ENCODE measurements at regions not wholly inside any gene's neighbourhood (a gene's known extent, or its start where the extent isn't known, plus 50 kb on each side); places are given as distances from the start of the nearest gene placed in this dataset.

DNA sequence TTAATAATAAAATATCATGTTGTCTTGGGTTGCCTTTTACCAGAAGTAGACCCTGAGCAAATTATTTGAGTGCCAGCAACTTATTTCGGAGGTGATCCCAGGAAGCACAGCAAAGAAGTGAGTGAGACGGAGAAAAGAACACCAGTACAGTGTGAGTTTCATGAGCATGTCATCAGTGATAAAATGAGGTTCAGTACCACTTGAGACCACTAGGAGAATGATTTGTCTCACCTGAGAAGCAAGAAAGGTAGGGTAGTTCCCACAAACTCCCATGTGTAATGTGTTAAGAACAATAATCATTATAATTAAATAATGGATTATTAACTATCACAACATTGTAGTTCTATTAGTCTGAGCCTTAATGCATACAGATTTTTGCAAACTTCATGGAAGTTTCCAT, 112.8 kb upstream of the DMD start:
- H3K4me3 ChIP-seq (ENCODE audit: low read depth, low read length) = no peak overlapping the region
- no peak for DNase-seq (ENCODE audit: low read depth)
- TF ChIP-seq, protein P1, sequence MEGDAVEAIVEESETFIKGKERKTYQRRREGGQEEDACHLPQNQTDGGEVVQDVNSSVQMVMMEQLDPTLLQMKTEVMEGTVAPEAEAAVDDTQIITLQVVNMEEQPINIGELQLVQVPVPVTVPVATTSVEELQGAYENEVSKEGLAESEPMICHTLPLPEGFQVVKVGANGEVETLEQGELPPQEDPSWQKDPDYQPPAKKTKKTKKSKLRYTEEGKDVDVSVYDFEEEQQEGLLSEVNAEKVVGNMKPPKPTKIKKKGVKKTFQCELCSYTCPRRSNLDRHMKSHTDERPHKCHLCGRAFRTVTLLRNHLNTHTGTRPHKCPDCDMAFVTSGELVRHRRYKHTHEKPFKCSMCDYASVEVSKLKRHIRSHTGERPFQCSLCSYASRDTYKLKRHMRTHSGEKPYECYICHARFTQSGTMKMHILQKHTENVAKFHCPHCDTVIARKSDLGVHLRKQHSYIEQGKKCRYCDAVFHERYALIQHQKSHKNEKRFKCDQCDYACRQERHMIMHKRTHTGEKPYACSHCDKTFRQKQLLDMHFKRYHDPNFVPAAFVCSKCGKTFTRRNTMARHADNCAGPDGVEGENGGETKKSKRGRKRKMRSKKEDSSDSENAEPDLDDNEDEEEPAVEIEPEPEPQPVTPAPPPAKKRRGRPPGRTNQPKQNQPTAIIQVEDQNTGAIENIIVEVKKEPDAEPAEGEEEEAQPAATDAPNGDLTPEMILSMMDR (conservative IDR thresholded peaks at IDR 0.05; ENCODE audit: low read depth, low read length) = no peak

- no peak for DNase-seq (ENCODE audit: low read depth)
Observed at GRCh38 chrX:33307911-33308354, 96.6 kb upstream of the DMD start.

GRCh38 chrX:33298622-33299021, 87.3 kb upstream of the DMD start:
- no peak for DNase-seq (ENCODE audit: low read depth)
- TF ChIP-seq, protein P1 (conservative IDR thresholded peaks at IDR 0.05; ENCODE audit: low read depth, low read length) = no peak
- H3K4me3 ChIP-seq (ENCODE audit: low read depth, low read length) = no peak overlapping the region

More at GRCh38 chrX:33307911-33308354, 96.6 kb upstream of the DMD start:
- TF ChIP-seq, protein P1 (conservative IDR thresholded peaks at IDR 0.05; ENCODE audit: low read depth, low read length) = no peak
- no peak overlapping the region for H3K4me3 ChIP-seq (ENCODE audit: low read depth, low read length)

DNA sequence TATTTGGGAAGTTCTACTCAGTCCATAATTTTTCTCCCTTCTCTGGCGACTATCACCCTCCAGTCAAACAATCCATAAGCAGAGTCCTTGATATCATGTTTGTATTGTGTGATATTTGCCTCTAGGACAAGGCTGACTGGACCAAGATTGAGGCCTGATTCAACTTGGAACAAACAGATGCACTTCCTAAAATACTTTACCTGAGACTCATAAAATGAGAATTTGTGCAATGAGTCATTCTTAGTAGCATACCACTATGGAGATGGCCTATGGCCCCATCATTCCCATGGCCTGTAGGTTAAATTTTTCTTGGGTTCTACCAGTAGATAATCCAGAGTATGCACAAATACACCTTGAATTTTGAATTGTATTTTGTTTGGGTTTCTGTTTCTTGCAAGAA, 74.2 kb upstream of the DMD start:
- no peak overlapping the region for H3K4me3 ChIP-seq (ENCODE audit: low read depth, low read length)
- TF ChIP-seq, protein P1 (conservative IDR thresholded peaks at IDR 0.05; ENCODE audit: low read depth, low read length) = no peak
- no peak for DNase-seq (ENCODE audit: low read depth)

GRCh38 chrX:33277046-33277445, 65.7 kb upstream of the DMD start:
- TF ChIP-seq, protein P1 (conservative IDR thresholded peaks at IDR 0.05; ENCODE audit: low read depth, low read length) = no peak
- H3K4me3 ChIP-seq (ENCODE audit: low read depth, low read length) = no peak overlapping the region
- DNase-seq (ENCODE audit: low read depth) = no peak

- no peak overlapping the region for H3K4me3 ChIP-seq (ENCODE audit: low read depth, low read length)
- TF ChIP-seq, protein P1 (conservative IDR thresholded peaks at IDR 0.05; ENCODE audit: low read depth, low read length) = no peak
- DNase-seq (ENCODE audit: low read depth) = no peak
Observed at GRCh38 chrX:33273535-33273934, 62.2 kb upstream of the DMD start.

GRCh38 chrX:33272986-33273385, 61.6 kb upstream of the DMD start:
- TF ChIP-seq, protein P1 (conservative IDR thresholded peaks at IDR 0.05; ENCODE audit: low read depth, low read length) = no peak
- no peak overlapping the region for H3K4me3 ChIP-seq (ENCODE audit: low read depth, low read length)
- DNase-seq (ENCODE audit: low read depth) = no peak
